ENCODE measurements at regions not wholly inside any gene's neighbourhood (a gene's known extent, or its start where the extent isn't known, plus 50 kb on each side); places are given as distances from the start of the nearest gene placed in this dataset.

- no peak for TF ChIP-seq ZNF629 (CRISPR knock-in tag; conservative IDR thresholded peaks at IDR 0.05)
Observed at GRCh38 chr2:120430501-120430830, 84.5 kb downstream of the INHBB start (continued).

GRCh38 chr2:120430957-120431356 lies 85.0 kb downstream of the INHBB start:
- no peaks in the 10 kb centered on the region for H4K20me1 ChIP-seq (ENCODE audit: insufficient read depth, low read length)
- no peak overlapping the region for H2AFZ ChIP-seq (ENCODE audit: low read length)
- 23% methylated on average over 5 of the region's 6 CpGs for WGBS (ENCODE audit: low lambda C conversion rate)
- ATAC-seq (no peak), DNase-seq (ENCODE audit: low spot score) (no peak), FAIRE-seq (no peak)
- intact Hi-C loops (cut with micrococcal nuclease; ENCODE audit: unreplicated experiment) = no loop called here
- TF ChIP-seq ZBTB33 (CRISPR knock-in tag; IDR thresholded peaks at IDR 0.05) = no peak
- TF ChIP-seq HMG20A (CRISPR knock-in tag; IDR thresholded peaks at IDR 0.05; ENCODE audit: borderline replicate concordance) = no peak
- TF ChIP-seq LRRFIP1 (CRISPR knock-in tag; conservative IDR thresholded peaks at IDR 0.05) = no peak
- TF ChIP-seq ELF4 (CRISPR knock-in tag; IDR thresholded peaks at IDR 0.05; ENCODE audit: borderline replicate concordance) = no peak
- no peak for TF ChIP-seq ZNF562 (CRISPR knock-in tag; IDR thresholded peaks at IDR 0.05; ENCODE audit: borderline replicate concordance)
- no peak for TF ChIP-seq KDM2A (CRISPR knock-in tag; IDR thresholded peaks at IDR 0.05; ENCODE audit: borderline replicate concordance, low read depth)
- no peak for TF ChIP-seq ZNF343 (CRISPR knock-in tag; IDR thresholded peaks at IDR 0.05)
- no peak for TF ChIP-seq ATF4 (CRISPR knock-in tag; IDR thresholded peaks at IDR 0.05)
- TF ChIP-seq NR0B2 (CRISPR knock-in tag; IDR thresholded peaks at IDR 0.05) = no peak
- no peak for TF ChIP-seq SMARCE1 (IDR thresholded peaks at IDR 0.05; ENCODE audit: borderline replicate concordance)
- no peak for TF ChIP-seq GTF3A (CRISPR knock-in tag; conservative IDR thresholded peaks at IDR 0.05)
- H3K4me2 ChIP-seq (ENCODE audit: low read depth, low read length) = no peak overlapping the region
- H3K27ac ChIP-seq (ENCODE audit: extremely low read length, insufficient read depth, low read length) = no peak overlapping the region
- no TSS peak for BruUV-seq (replicated peaks)
- POLR2A ChIA-PET = no interaction called here
- H3K27me3 ChIP-seq (ENCODE audit: control insufficient read depth in 1 of 2, insufficient read depth in 2 of 2, low read length in 2 of 2) = peaks cover 16 to 89% of the 10 kb centered on the region in 2 experiments
- H3K9ac ChIP-seq (ENCODE audit: insufficient read depth, low read depth, low read length) = no peak overlapping the region
- H3K4me1 ChIP-seq (ENCODE audit: insufficient read depth, low read length) = no peaks in the 10 kb centered on the region
- H3K4me3 ChIP-seq (replicated peaks in 1 of 3; ENCODE audit: insufficient read depth in 1 of 3, low read depth in 2 of 3, low read length in 3 of 3) = no peak overlapping the region
- CTCF ChIA-PET (ENCODE audit: low intra/inter-chr PET ratio, low total read pairs) = no interaction called here
- no peaks in the 10 kb centered on the region for H3K9me3 ChIP-seq (ENCODE audit: low read length)
- H3K79me2 ChIP-seq (ENCODE audit: insufficient read depth, low read length) = no peaks in the 10 kb centered on the region
- in situ Hi-C loops (cut with HindIII; ENCODE audit: extremely low pct_ligation_motif_present, low pct_unique_long_range_greater_than_20kb) = no loop called here
- no peaks in the 10 kb centered on the region for H3K36me3 ChIP-seq (replicated peaks in 1 of 2; ENCODE audit: control insufficient read depth in 1 of 2, insufficient read depth in 2 of 2, low read length in 2 of 2)
